GM10266 (cell line): ENCODE measurements at regions not wholly inside any gene's neighbourhood (a gene's known extent, or its start where the extent isn't known, plus 50 kb on each side); places are given as distances from the start of the nearest gene placed in this dataset.

Source experiments
- DNase-seq: peaks from one replicate; pipeline ENCODE4 v3.0.0; 2012; ENCODE audit errors: extremely low spot score
- CTCF ChIP-seq: IDR thresholded peaks from 2 replicates; pipeline ENCODE4 v1.5.1; 2012; ENCODE audit warnings: mild to moderate bottlenecking, low read depth; ENCODE audit not compliant: control insufficient read depth, insufficient read depth; ENCODE audit errors: missing control alignments

DNA sequence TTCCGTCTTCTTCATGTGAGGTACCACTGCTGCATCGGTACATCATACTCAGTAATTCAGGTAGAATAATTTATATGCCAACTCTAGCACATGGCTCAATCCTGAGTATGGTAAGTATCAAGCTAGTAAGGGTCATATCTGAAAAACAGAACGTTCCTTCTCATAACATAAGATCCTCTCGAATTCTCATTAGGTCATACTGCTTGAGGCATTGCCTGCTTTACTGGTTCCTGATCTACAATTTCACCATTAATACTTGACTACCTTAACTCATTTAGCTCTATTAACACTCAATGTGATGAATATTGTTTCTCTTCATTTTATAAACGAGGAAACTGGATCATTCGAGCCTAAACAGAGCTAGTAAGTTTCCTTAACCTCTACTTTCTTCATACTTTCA, 871.6 kb downstream of the BRINP3 start:
- DNase-seq = no peak
- TF ChIP-seq CTCF = no peak

GRCh38 chr1:189606795-189607476, 870.7 kb downstream of the BRINP3 start:
- DNase-seq = no peak
- TF ChIP-seq CTCF = no peak

GRCh38 chr1:189607477-189608096, 870.1 kb downstream of the BRINP3 start:
- no peak for DNase-seq
- TF ChIP-seq CTCF = no peak

- no peak for DNase-seq
- TF ChIP-seq CTCF = no peak
Observed at GRCh38 chr1:189609167-189609566, 868.5 kb downstream of the BRINP3 start.

GRCh38 chr1:189616893-189617292, 860.8 kb downstream of the BRINP3 start:
- TF ChIP-seq CTCF = no peak
- no peak for DNase-seq

GRCh38 chr1:189619682-189620332, 857.9 kb downstream of the BRINP3 start:
- no peak for DNase-seq
- no peak for TF ChIP-seq CTCF

DNA sequence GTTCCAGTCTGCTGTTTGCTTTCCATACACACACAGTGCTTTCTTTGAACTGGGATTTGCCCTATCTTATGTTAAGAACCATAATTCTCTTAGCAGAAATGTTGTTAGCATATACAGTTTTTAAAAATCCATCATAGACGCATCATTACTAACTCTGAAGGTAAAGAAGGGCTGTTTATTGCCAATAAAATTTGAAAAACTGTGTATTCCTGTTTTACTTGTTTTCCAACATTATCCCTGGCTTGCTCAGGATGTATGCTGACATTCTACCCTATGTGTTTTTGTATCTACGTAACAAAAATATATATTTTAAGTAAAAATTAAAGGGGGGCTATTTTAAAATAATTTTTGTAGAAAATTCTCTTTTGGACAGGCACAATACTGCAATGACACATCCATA, 857.2 kb downstream of the BRINP3 start:
- no peak for DNase-seq
- no peak for TF ChIP-seq CTCF
